ENCODE measurements at regions not wholly inside any gene's neighbourhood (a gene's known extent, or its start where the extent isn't known, plus 50 kb on each side); places are given as distances from the start of the nearest gene placed in this dataset.

- DNase-seq (ENCODE audit: low read depth) = no peak
Observed at GRCh38 chr2:144156736-144157640, 362.9 kb downstream of the ZEB2 start.

- no peak for DNase-seq (ENCODE audit: low read depth)
Observed at GRCh38 chr2:144154205-144154604, 365.7 kb downstream of the ZEB2 start.

- DNase-seq (ENCODE audit: low read depth) = no peak
Observed at GRCh38 chr2:144152817-144153271, 367.1 kb downstream of the ZEB2 start.

- DNase-seq (ENCODE audit: low read depth) = no peak
Observed at GRCh38 chr2:144151851-144152250, 368.1 kb downstream of the ZEB2 start.

GRCh38 chr2:144151405-144151804, 368.5 kb downstream of the ZEB2 start:
- DNase-seq (ENCODE audit: low read depth) = no peak

- no peak for DNase-seq (ENCODE audit: low read depth)
Observed at GRCh38 chr2:144147356-144147755, 372.6 kb downstream of the ZEB2 start.

GRCh38 chr2:144146876-144147275, 373.0 kb downstream of the ZEB2 start:
- no peak for DNase-seq (ENCODE audit: low read depth)

GRCh38 chr2:144146076-144146475, 373.8 kb downstream of the ZEB2 start:
- no peak for DNase-seq (ENCODE audit: low read depth)

- no peak for DNase-seq (ENCODE audit: low read depth)
Observed at GRCh38 chr2:144143294-144144151, 376.4 kb downstream of the ZEB2 start.

- no peak for DNase-seq (ENCODE audit: low read depth)
Observed at GRCh38 chr2:144140891-144141290, 379.0 kb downstream of the ZEB2 start.

- DNase-seq (ENCODE audit: low read depth) = no peak
Observed at GRCh38 chr2:144137705-144138428, 382.1 kb downstream of the ZEB2 start.

- DNase-seq (ENCODE audit: low read depth) = no peak
Observed at GRCh38 chr2:144137272-144137671, 382.6 kb downstream of the ZEB2 start.

- DNase-seq (ENCODE audit: low read depth) = no peak
Observed at GRCh38 chr2:144136297-144137010, 383.5 kb downstream of the ZEB2 start.

- no peak for DNase-seq (ENCODE audit: low read depth)
Observed at GRCh38 chr2:144133936-144134665, 385.8 kb downstream of the ZEB2 start.

GRCh38 chr2:144132357-144132756, 387.6 kb downstream of the ZEB2 start:
- no peak for DNase-seq (ENCODE audit: low read depth)

- DNase-seq (ENCODE audit: low read depth) = no peak
Observed at GRCh38 chr2:144131042-144131441, 388.9 kb downstream of the ZEB2 start.

GRCh38 chr2:144130551-144130950, 389.4 kb downstream of the ZEB2 start:
- no peak for DNase-seq (ENCODE audit: low read depth)

- no peak for DNase-seq (ENCODE audit: low read depth)
Observed at GRCh38 chr2:144128130-144128746, 391.7 kb downstream of the ZEB2 start.

- DNase-seq (ENCODE audit: low read depth) = no peak
Observed at GRCh38 chr2:144127693-144128092, 392.2 kb downstream of the ZEB2 start.

- DNase-seq (ENCODE audit: low read depth) = no peak
Observed at GRCh38 chr2:144126302-144126701, 393.6 kb downstream of the ZEB2 start.
